Stimulated activated CD8-positive, alpha-beta memory T cell treated with anti-CD3 and anti-CD28 coated beads, Interleukin-4, amount 100 ng/mL, for 48 hours (primary cell): ENCODE measurements at regions not wholly inside any gene's neighbourhood (a gene's known extent, or its start where the extent isn't known, plus 50 kb on each side); places are given as distances from the start of the nearest gene placed in this dataset.

Experiments
- DNase-seq: peaks from one replicate; pipeline ENCODE4 v3.0.0-alpha.2; 2020

DNA sequence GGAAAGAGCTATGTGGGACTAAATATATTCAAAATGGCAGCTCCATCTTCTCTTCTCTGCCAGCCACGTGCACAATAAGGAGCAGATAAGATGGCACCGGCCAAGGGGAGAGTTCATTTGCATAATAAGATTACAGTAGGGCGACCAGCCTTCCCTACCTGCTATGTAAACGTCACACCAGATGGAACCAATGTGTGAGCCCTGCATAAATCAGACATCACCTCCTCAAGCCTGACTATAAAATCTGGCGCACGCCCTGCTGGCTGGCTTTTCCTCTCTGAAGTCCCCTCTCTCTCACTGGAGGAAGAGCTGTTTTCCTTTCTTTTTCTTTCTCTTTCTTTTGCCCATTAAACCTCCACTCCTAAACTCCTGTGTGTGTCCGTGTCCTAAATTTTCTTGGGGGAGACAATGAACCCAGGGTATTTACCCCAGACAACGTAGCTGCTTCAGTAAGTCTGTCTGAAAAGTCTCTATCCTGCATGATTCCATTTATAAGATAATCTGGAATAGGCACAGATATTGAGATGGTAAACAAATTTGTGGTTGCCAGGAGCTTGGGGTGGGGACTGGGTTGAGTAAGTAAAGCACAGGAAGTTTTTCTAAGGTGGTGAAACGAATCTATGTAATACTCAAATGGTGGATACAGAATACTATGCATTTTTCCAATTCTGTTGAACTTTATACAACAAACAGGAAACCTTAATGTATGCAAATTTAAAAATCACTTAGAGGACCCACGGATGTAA is 670.0 kb upstream of the KIRREL3 start:
- no peak for DNase-seq

DNA sequence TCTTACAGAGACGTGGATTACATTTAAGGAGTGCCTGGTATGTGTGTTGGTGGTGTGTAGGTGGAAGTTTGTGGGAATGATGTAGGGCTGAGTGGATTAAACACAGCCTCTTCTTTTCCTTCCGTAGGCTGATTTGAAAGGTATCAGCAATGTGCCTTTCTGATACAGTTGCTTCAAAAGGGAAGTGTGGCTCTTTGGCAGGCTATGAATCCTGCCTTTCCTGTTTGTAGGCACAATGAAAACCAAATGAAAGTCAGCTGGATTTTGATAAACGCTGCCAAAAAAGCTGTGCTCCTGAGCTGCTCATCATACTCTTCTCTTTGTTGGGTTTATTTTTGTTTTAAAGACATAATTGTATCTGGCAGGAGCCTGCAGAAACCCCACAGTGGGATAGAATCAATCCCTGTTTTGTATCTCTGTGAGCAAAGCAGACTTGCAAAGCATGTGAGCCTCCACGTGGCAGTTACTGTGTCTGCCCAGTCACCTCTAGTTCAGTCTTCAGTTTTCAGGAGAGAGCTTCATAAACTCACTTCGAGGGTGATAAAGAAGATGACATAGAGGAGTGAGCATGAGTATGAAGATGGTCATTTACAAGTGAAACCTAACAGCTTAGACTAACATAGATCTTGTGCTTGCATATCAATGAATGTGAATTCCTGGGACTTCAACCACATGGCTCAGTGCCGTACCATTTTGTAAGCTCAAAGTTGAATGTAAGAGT is 655.7 kb upstream of the KIRREL3 start:
- DNase-seq: no peak

DNA sequence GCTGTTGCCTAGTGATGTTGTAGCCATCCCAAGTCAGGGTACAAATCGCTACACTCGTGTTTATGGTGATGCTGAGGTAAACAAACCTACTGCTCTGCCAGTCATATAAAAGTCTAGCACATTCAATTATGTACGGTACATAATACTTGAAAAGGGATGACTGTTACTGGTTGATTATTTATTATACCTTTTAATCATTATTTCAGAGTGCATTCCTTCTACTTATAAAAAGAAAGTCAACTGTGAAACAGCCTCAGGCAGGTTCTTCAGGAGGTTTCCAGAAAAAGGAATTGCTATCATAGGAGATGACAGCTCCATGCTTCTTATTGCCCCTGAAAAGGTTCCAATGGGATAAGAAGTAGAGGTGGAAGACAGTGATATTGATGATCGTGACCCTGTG is 652.5 kb upstream of the KIRREL3 start:
- DNase-seq: no peak

DNA sequence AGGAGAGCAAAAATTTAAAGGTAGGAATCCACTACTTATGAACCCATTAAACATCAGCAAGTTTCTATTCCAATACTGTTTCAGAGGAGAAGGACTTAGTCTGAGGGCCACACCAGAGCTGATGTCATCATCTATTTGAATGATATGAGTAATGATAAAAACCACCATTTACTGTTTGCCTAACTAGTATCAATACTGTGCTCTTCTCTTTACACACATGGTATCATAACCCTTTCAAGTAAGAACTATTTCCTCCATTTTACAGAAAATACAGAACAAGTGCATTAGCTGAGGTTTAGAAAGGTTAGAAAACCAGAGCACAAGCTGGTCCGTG is 651.3 kb upstream of the KIRREL3 start:
- DNase-seq: no peak

DNA sequence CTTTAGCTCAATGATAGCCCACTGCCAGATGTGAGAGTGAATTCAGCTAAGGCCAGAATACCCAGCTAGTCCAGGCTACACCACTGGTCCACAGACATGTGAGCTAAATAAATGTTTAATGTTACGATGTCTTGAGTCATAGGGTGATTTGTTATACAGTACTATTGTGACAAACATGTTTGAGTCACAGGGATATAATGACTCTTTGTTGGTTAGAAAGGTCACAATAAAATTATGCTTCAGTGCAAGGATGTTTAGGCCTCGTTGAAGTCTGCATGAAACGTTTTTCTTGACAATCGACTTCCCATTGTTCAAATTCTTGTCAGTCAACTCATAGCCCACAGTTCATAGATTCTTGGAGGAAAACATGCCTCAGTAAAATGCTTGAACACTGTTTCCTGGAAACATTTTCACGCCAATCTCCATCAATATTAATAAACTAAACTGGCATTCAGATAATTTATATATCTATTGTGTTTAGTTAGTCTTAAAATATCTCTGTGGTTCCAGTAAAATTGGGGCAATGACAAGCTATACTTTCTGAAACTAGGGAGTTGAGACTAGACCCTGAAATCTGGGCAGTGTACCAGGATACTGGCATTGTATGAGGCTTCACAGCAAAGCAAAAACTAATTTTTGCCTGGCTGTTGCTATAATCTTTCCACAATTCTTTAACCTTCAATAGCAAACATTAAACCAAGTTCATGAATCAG is 650.8 kb upstream of the KIRREL3 start:
- no peak for DNase-seq

DNA sequence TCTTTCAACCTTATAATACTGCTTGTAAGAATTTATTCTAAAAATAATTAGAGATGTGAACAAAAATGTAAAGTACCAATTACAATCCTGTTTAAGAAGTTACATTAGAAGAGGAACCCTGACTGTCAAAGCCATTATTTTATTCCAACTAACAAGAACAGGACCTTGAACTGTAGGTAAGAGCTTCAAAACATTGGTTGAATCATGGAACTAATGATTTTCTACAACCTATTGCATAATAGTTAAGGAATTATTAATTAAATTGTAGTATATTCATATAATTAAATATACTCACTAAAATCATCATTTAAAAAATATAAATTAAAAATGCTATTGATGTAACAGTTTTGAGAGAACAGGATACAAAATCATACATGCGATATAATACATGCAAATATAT is 649.4 kb upstream of the KIRREL3 start:
- DNase-seq: no peak

DNA sequence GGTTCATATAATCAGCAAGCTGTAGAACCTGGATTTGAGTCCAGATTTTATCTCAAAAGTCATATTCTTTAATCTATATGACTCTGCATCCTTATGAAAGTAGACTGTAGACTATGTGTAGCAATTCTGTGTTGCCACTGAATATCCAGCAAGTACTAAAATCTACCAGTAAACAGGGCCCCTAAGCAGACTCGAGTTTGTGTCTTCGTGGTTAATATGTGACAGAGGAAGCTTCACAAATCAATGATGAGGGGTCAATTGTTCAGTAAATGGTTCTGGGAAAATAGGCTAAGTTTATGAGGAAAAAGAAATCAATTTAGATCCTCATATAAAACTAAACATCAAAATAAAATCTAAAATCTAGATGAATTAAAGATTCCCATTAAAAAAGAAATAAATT is 648.5 kb upstream of the KIRREL3 start:
- DNase-seq: no peak

DNA sequence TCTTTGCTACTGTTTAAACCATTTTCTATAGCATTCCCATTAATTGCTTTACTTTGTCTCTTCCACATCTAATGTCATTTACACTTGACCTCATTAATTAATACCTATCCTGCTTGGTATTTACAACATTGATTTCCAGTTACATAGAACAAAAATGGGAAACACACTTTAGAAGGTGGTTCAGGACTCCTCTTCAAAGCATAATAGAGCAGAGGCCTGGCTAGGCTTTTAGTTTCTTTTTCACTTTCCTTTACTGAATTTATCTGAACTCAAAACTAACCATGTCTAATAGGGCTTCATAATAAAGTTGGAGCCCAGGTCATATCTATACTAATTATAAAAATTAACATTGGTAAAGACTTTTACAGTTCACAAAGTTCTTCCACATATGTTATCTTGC is 648.0 kb upstream of the KIRREL3 start:
- DNase-seq: no peak

DNA sequence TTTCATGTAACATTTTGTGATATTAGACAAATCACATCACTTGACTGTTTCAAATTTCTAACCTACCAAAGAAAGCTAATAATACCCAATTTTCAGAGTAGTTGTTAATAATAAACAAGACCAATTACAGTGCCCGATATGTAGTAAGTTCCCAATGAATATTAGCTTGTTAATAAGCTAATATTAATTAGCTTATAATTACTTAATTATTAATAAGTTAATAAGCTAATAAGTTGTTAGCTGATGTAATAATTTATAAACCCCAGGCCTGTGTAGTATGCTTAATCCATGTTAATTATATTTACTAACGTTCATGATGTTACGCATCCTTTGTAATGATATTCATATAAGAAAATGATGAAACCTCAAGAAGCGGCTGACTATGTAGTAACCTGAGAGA is 643.8 kb upstream of the KIRREL3 start:
- no peak for DNase-seq

DNA sequence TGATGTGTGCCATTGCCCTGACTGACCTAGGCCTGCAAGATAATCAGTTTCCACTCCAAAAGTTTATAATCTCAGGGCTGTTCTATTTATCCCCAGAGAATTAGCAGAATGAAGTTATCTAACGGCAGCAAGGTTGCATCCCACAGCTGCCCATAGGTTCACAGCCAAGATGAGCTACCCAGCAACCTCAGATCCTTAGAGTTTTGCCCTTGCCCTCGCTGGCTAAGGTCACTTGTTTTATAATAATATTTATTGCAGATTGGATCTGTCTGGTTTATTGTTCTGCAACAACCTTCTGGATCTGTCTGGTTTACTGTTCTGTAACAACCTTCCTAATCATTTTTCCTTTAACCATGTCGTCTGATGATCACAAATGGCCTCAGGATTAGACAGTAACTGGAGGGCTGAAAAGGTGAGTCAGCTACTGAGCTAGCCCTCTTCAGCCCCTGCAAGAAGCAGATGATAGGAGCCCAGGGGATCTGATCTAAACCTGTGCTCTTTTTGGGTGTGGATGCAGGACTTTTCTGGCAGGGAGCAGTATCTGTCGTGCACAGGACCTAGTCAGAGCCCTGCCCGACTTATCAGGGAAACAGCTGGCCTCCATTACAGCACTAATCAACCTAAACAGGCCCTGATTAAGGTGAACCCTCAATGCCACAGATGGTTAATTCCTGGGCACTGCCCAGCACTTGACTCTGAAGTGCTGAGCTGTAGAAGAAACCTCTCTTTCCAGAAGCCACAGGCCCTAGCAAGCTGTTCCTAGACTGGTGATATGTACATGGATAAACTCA is 642.9 kb upstream of the KIRREL3 start:
- no peak for DNase-seq

DNA sequence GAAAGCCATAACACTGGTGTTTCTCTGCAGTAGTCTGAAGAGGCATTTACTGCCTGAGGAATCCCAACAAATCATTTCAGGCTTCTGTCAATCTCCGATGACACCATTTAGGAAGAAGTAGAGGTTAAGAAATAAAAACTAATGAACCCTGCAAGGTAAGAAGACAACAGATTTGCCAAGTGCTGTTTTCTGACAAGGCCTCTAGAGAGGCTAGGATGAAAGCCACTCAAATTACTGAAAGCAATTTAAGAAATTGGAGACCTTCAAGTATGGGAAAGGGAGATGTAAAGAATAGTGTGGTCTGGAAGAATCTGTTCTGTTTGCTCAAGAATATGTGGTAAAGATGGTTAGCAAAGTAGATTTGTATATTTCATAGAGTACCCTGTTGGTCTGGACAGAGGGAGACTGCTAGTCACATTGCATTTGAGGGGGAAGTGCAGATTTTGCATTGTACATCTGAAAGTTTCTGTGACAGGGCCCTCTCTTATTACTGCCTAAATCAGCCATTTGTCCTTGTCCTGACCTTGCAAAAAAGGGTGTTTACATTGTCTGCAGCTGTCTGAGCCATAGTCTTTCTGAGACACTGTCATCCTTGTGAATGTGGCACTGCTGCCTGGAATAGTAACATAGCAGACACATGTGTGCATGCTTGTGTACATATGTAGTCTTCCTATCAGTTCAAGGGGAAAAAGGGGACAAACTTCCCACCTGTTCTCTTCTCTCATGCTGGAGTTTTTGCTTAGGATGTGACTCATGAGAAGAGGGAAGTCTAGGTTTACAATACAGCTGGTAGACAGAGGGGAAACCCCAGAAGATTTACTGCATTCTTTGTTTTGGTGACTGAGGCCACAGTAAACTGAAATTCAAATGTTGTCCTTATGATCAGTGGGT is 640.2 kb upstream of the KIRREL3 start:
- DNase-seq: no peak

DNA sequence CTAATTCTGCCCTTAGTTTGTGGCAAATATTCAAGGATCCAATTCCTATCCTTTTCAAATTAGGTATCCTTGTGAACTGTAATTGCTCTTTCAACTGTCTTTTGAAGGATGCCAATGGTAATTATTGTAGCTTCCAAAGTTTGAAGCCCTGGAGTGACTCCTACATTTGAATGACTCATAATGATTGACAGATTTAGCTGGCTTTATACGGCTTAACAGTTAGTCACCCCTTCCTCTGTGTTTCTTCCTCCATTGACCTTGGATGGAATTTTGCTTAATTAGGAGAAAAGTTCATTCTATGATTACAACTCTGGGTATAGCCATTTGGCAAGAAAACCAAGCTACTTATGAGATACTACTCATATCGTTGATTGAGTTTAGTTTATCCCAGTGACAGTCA is 639.3 kb upstream of the KIRREL3 start:
- no peak for DNase-seq

DNA sequence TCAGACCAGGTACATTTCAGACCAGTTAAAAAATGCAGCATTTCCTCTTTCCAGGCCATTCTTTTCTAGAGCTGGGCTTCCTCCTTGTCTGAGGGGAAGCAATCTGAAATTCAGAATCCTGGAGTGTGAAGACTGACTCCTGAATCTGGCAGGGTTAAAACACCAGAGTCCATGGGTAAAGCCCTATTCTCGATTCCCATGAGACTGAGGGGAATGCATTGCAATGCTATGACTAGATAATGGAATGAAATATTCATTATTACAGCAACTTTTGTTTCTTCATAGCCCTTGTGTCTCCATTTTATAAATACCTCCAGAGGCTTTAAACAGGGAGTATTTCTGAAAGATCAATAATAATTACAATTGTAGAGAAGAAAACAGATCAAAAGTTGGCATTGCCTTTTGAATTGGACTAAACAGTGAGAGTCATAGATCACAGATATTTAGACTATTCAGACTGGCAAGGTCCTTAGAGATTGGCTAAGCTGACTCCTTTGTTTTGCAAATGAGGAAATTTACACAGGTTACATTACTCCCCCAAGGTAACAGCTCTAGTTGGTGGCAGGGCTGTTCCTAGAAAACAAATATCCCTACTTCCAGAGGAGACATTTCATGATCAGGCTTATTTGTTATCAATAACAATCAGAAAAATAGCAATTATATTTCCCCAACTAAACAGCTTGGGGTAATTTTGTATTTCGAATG is 632.6 kb upstream of the KIRREL3 start:
- DNase-seq: no peak

DNA sequence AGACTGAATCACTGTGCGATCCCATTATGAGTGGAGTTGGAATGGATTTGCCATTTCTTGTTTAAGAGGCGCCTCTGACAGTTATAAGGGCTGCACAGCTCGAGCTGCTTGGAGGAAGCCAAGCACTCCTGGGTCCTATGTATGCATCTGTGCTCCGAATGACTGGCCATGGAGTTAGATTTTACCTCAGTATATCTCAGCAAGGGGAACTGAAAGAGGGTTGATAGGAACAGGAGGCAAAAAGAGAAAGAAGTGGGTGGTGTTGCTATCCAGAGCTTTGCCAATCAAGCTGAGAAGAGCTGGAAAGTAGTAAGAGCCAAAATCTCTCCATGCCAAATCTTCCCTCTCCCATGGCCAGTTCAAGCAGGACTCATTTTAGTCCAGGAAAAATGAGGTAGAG is 632.0 kb upstream of the KIRREL3 start:
- DNase-seq: no peak

DNA sequence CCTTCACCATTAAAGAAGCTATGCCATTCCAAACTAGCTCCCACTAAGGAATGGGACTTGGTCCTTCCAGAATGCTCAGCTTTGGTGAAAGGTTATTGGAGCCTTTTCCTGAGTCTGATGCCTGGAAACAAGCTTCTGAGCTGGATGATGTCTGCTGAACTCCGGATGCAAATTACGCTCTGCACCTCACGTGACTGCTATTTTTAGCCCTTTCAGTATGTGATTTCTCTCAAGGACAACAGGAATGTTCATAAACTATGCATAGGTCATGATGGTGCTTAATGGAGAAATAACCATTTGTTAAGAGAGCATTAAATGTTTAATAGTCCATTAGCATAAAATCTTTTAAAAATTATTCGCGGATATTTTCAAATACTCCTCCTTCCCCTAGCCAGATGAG is 631.4 kb upstream of the KIRREL3 start:
- DNase-seq: no peak

DNA sequence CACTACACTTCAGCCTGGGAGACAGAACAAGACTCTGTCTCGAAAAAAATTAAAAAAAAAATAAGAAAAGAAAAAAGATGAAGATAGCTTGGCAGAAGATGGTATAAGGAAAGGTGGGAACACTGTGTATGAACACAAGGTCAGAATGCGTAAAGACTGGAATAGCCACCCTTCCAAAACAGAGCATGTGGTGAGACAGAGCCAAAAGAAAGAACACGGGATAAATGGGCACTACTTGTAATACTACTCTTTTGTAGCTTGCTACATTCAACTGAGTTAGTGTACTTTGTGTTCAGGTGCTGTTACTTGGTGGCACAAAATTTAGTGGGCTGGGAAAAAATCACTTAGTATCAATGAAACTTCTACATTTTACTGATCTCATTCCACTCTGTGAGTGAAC is 628.6 kb upstream of the KIRREL3 start:
- DNase-seq: no peak

DNA sequence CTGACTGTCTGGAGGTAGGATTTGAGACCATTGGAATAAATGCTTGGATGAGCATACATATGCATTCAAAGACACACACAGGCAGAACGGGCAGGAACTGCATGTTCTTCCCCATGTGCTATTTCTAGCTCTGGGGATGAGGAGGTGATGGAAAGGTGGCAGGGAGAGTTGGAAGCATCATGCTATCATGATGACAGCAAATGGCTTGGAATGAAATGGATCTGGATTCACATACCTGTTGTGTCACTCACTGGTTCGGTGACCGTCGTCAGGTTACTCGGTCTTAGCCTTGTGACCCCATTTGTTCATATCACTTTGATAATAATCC is 627.9 kb upstream of the KIRREL3 start:
- no peak for DNase-seq

DNA sequence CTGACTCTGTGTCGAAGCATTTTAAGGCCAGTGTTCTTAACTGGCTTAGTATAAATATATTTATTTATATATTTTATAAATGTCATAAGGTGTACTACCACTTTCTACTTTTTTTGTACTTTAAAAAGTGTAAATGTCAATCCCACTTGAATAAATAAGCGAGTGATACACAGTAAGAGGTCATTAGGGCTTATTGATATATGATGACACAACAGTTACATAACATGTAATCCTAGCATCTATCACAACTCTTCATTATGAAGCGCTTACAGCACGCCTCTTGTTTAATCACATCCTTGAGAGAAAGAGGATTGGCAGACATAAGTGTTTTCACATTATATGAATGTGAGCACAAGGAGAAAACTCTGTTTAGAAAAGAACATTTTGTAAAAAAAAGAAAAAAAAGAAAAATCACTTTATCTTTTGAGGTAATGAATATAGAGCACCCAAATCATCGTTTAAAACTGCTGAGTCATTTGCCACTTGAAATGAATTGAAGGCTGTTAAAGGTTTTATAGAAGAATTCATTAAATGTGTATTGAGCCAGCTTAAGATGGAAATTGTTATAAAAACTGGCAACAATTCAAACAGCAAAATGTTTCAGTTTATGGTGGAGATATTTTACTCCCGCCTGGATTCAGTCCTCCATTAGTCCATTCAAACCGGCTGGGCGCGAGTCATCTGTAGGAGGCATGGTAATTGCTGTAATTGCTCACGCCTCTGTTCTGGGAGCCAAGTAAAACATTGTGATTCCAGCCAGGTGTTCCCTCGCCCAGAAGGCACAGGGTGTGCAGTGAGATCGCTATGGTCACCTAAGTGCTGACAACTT is 627.3 kb upstream of the KIRREL3 start:
- no peak for DNase-seq

DNA sequence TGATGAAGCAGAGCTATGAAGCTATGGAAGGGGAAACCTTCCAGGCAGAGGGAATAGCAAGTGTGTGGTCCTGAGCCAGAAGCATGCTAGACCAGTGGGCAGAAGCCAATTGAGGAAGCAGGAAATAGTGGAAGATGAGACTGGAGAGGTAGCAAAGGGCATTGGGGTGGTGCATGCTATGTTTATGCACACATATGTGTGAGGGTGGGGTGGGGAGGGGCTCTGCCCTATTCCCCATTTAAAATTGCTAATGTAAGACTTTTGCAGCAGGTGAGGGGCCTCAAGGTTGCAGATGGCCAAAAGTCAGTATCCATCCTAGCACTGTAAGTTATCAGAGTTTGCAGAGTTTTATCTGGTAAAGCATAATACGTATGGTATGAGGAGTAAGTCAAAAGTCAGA is 626.6 kb upstream of the KIRREL3 start:
- DNase-seq: no peak

DNA sequence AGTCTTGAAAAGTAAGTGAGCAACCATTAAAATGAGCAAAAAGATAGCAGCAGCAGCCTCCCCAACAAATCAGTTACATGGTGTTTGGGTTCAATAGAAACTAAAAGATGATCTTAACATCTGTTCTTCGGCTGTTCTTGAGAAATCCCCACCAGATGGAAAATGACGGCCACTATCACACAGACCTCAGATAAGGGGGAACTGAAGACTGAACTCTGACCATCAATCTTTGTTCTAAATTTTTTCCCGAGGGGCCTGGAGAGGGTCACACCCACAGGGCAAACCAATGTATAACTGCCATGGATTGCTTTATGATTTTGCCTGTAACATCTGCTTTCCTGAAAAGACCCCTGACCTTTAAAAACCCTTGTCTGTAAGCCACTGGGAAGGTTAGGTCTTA is 624.8 kb upstream of the KIRREL3 start:
- DNase-seq: no peak

DNA sequence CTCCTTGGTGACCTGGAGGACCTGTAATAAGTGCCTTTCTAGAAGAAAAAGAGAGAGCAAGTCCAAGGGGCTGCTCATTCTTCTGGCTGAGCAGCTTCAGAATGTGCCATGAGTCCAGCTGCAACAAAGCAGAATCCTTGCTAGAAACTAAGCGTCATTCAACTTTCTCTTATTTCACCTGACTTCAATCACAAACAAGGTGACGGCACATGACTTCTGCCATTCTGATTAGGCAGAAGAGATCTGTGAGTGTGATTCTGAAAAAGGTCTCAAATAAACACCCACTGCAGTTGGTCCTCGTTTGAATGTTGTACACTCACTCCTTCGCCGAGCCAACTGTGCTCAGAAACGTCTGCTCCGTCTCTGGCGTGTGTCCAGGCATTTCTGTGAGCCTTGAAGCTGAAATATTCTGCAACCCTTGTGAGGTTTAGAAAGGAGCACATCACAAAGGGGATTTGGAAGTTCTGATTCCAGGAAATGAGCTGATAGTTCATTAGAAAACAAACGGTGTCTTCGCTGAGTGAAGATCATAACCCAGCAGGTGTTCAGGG is 623.8 kb upstream of the KIRREL3 start:
- no peak for DNase-seq
